H9 (cell line): ENCODE measurements at regions not wholly inside any gene's neighbourhood (a gene's known extent, or its start where the extent isn't known, plus 50 kb on each side); places are given as distances from the start of the nearest gene placed in this dataset.

Source experiments
- DNase-seq: peaks from one replicate; pipeline ENCODE4 v3.0.0-alpha.2; 2017
- H2AFZ ChIP-seq: one replicate; pipeline ENCODE4 v1.6.1; 2013; ENCODE audit warnings: mild to moderate bottlenecking, low read length, control low read depth, moderate library complexity
- H2AK5ac ChIP-seq: 2 replicates; pipeline ENCODE4 v1.6.1; 2013; ENCODE audit warnings: low read length, control low read depth, mixed read lengths; ENCODE audit not compliant: insufficient read length
- H2BK120ac ChIP-seq: one replicate; pipeline ENCODE4 v1.6.1; 2013; ENCODE audit warnings: low read depth, mild to moderate bottlenecking, low read length, control low read depth, inconsistent platforms; ENCODE audit not compliant: poor library complexity, severe bottlenecking
- H2BK12ac ChIP-seq: 2 replicates; pipeline ENCODE4 v1.6.1; 2013; ENCODE audit warnings: low read length, control low read depth, mixed read lengths, low read depth; ENCODE audit not compliant: insufficient read length
- H2BK15ac ChIP-seq: 2 replicates; pipeline ENCODE4 v1.6.1; 2013; ENCODE audit warnings: low read depth, low read length, control low read depth
- H2BK20ac ChIP-seq: one replicate; pipeline ENCODE4 v1.6.1; 2013; ENCODE audit warnings: low read depth, mild to moderate bottlenecking, low read length, control low read depth, inconsistent platforms; ENCODE audit not compliant: poor library complexity, severe bottlenecking
- H2BK5ac ChIP-seq: 2 replicates; pipeline ENCODE4 v1.6.1; 2013; ENCODE audit warnings: low read length, control low read depth, mixed read lengths; ENCODE audit not compliant: insufficient read length
- H3K14ac ChIP-seq: 2 replicates; pipeline ENCODE4 v1.6.1; 2013; ENCODE audit warnings: low read length, control low read depth; ENCODE audit not compliant: insufficient read depth
- H3K18ac ChIP-seq: 2 replicates; pipeline ENCODE4 v1.6.1; 2013; ENCODE audit warnings: low read depth, mild to moderate bottlenecking, mixed read lengths, low read length, control low read depth; ENCODE audit not compliant: insufficient read length
- H3K23ac ChIP-seq: 2 replicates; pipeline ENCODE4 v1.6.1; 2013; ENCODE audit warnings: low read length, control low read depth, mixed read lengths, low read depth; ENCODE audit not compliant: insufficient read length
- H3K23me2 ChIP-seq: 2 replicates; pipeline ENCODE4 v1.6.1; 2013; ENCODE audit warnings: low read depth, mild to moderate bottlenecking, mixed read lengths, low read length, control low read depth; ENCODE audit not compliant: insufficient read length, poor library complexity, severe bottlenecking
- H3K27ac ChIP-seq: 2 replicates; pipeline ENCODE4 v1.5.1; 2013; ENCODE audit warnings: low read length, control low read depth, mixed read lengths, low read depth; ENCODE audit not compliant: insufficient read length
- H3K27me3 ChIP-seq: 2 replicates; pipeline ENCODE4 v1.6.1; 2013; ENCODE audit warnings: low read length, control low read depth, inconsistent platforms; ENCODE audit not compliant: insufficient read depth
- H3K4ac ChIP-seq: 2 replicates; pipeline ENCODE4 v1.6.1; 2013; ENCODE audit warnings: low read depth, mild to moderate bottlenecking, control low read depth, inconsistent platforms, low read length, moderate library complexity
- H3K4me1 ChIP-seq: 2 replicates; pipeline ENCODE4 v1.6.1; 2013; ENCODE audit warnings: low read length, control low read depth, inconsistent platforms; ENCODE audit not compliant: insufficient read depth
- H3K4me2 ChIP-seq: 2 replicates; pipeline ENCODE4 v1.6.1; 2013; ENCODE audit warnings: low read length, control low read depth, mixed read lengths; ENCODE audit not compliant: insufficient read length, insufficient read depth
- H3K56ac ChIP-seq: 2 replicates; pipeline ENCODE4 v1.6.1; 2013; ENCODE audit warnings: low read depth, mild to moderate bottlenecking, mixed read lengths, low read length, control low read depth; ENCODE audit not compliant: insufficient read length
- H3K79me1 ChIP-seq: 2 replicates; pipeline ENCODE4 v1.6.1; 2013; ENCODE audit warnings: low read depth, mild to moderate bottlenecking, moderate library complexity, low read length, control low read depth, inconsistent platforms; ENCODE audit not compliant: insufficient read depth, poor library complexity, severe bottlenecking
- H3K79me2 ChIP-seq: 2 replicates; pipeline ENCODE4 v1.6.1; 2013; ENCODE audit warnings: low read length, control low read depth, inconsistent platforms; ENCODE audit not compliant: insufficient read depth
- H3K9ac ChIP-seq: 2 replicates; pipeline ENCODE4 v1.6.1; 2013; ENCODE audit warnings: low read length, control low read depth, mixed read lengths; ENCODE audit not compliant: insufficient read length; ENCODE audit errors: extremely low read depth
- H3K9me3 ChIP-seq: one replicate; pipeline ENCODE4 v1.6.1; 2013; ENCODE audit warnings: low read depth, low read length, inconsistent platforms; ENCODE audit not compliant: control insufficient read depth
- H3T11ph ChIP-seq: one replicate; pipeline ENCODE4 v1.6.1; 2013; ENCODE audit warnings: mild to moderate bottlenecking, low read length, control low read depth, inconsistent platforms
- H4K20me1 ChIP-seq: one replicate; pipeline ENCODE4 v1.6.1; 2013; ENCODE audit not compliant: control insufficient read depth, insufficient read length, insufficient read depth
- H4K5ac ChIP-seq: 2 replicates; pipeline ENCODE4 v1.6.1; 2013; ENCODE audit warnings: low read depth, mild to moderate bottlenecking, mixed read lengths, low read length, control low read depth; ENCODE audit not compliant: insufficient read length
- H4K8ac ChIP-seq: replicated peaks from 2 replicates; pipeline ENCODE4 v1.6.1; 2013; ENCODE audit warnings: low read length, control low read depth, mixed read lengths, low read depth; ENCODE audit not compliant: insufficient read length
- H4K91ac ChIP-seq: 2 replicates; pipeline ENCODE4 v1.6.1; 2013; ENCODE audit warnings: low read depth, mild to moderate bottlenecking, moderate library complexity, mixed read lengths, low read length, control low read depth; ENCODE audit not compliant: insufficient read length
- H3K27ac Mint-ChIP-seq, 3 experiments: 2 replicates in 2 of 3; 3 replicates in 1 of 3; pipeline ENCODE4 v1.8.0; 2020 to 2021; ENCODE audit warnings: mixed read lengths in 3 of 3, mild to moderate bottlenecking in 1 of 3, moderate library complexity in 1 of 3
- H3K27me3 Mint-ChIP-seq: 2 replicates; pipeline ENCODE4 v1.8.0; 2021; ENCODE audit warnings: low read depth, mild to moderate bottlenecking, moderate library complexity, mixed read lengths
- H3K36me3 Mint-ChIP-seq, 3 experiments: 2 replicates in 2 of 3; 3 replicates in 1 of 3; pipeline ENCODE4 v1.8.0; 2020 to 2021; ENCODE audit warnings: low read depth in 3 of 3, mixed read lengths in 3 of 3; ENCODE audit not compliant: insufficient read depth in 1 of 3
- H3K4me1 Mint-ChIP-seq, 2 experiments: 2 replicates each; pipeline ENCODE4 v1.8.0; 2020; ENCODE audit warnings: mixed read lengths in 2 of 2
- H3K4me3 Mint-ChIP-seq, 2 experiments: 2 replicates in 1 of 2; 3 replicates in 1 of 2; pipeline ENCODE4 v1.8.0; 2020 to 2021; ENCODE audit warnings: mild to moderate bottlenecking in 2 of 2, mixed read lengths in 2 of 2, moderate library complexity in 1 of 2
- H3K9me3 Mint-ChIP-seq, 2 experiments: 2 replicates in 1 of 2; 3 replicates in 1 of 2; pipeline ENCODE4 v1.8.0; 2020; ENCODE audit warnings: mild to moderate bottlenecking in 2 of 2, mixed read lengths in 2 of 2, moderate library complexity in 1 of 2
- WGBS: extraction: QIAGEN DNeasy Blood & Tissue Kit; methylation state at CpG from one replicate; pipeline ENCODE4 v1.1.7; 2013; ENCODE audit warnings: missing lambda C conversion rate, low lambda C conversion rate, mixed read lengths; ENCODE audit not compliant: insufficient read length; ENCODE audit errors: extremely low coverage; 5-methylcytosine and 5-hydroxymethylcytosine counted together
- TF ChIP-seq, protein P1 (sequence below): fragments of 200-600 bp; sonication (generic); conservative IDR thresholded peaks from 3 replicates; pipeline ENCODE4 v1.8.0; 2021; ENCODE audit warnings: antibody characterized with exemption, mild to moderate bottlenecking

DNA sequence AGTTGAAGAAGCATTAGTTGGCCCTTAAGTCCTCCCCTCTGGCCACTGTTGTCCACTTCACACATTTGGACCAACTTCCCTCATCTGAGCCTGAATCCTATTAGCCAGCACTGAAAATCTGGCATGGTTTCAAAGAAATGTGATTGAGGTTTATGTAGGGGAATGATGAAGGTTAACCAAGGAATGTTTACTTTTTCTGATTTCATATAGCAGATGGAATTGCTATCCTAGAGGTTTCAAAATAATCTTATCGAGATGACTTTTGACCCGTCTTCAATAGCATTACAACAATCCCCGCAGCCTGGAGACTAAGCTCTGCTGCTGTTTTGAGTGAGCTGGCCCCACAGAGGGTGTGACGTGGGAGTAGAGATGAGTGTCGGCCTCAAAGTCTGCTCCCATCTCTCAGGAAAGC, 200.8 kb upstream of the IL12A start:
- Histone ChIP-seq H3K9me3 (no peaks in the 10 kb centered on the region), H2BK5ac (no peak overlapping the region), H3K79me1 (no peaks in the 10 kb centered on the region), H3K4me1 (no peaks in the 10 kb centered on the region), H2BK20ac (no peak overlapping the region), H3K18ac (no peak overlapping the region), H3K79me2 (no peaks in the 10 kb centered on the region), H3K23ac (no peak overlapping the region), H3K27ac (no peak overlapping the region), H4K91ac (no peak overlapping the region), H3K9ac (no peak overlapping the region), H4K20me1 (no peaks in the 10 kb centered on the region), H3T11ph (no peak overlapping the region), H3K4ac (no peak overlapping the region), H2BK120ac (no peak overlapping the region), H3K14ac (no peak overlapping the region), H3K23me2 (no peaks in the 10 kb centered on the region), H2AK5ac (no peak overlapping the region), H3K27me3 (no peaks in the 10 kb centered on the region), H2AFZ (no peak overlapping the region), H2BK12ac (no peak overlapping the region), H3K56ac (no peak overlapping the region), H2BK15ac (no peak overlapping the region), H3K4me2 (no peak overlapping the region), H4K8ac (no peak overlapping the region), H4K5ac (no peak overlapping the region)
- Mint-ChIP-seq H3K27me3 (no peaks in the 10 kb centered on the region; the same call in 1 of the 2 replicates), H3K27ac (peak overlapping the region in 1 of 3 experiments; percentile 28; a peak in 1 of 7 replicates), H3K4me3 (no peak overlapping the region), H3K36me3 (no peaks in the 10 kb centered on the region), H3K4me1 (peaks cover 37 to 40% of the 10 kb centered on the region in 2 experiments), H3K9me3 (no peaks in the 10 kb centered on the region)
- no CpG with 5 or more reads among the region's 5 CpGs for WGBS
- DNase-seq: no peak
- TF ChIP-seq, protein P1, sequence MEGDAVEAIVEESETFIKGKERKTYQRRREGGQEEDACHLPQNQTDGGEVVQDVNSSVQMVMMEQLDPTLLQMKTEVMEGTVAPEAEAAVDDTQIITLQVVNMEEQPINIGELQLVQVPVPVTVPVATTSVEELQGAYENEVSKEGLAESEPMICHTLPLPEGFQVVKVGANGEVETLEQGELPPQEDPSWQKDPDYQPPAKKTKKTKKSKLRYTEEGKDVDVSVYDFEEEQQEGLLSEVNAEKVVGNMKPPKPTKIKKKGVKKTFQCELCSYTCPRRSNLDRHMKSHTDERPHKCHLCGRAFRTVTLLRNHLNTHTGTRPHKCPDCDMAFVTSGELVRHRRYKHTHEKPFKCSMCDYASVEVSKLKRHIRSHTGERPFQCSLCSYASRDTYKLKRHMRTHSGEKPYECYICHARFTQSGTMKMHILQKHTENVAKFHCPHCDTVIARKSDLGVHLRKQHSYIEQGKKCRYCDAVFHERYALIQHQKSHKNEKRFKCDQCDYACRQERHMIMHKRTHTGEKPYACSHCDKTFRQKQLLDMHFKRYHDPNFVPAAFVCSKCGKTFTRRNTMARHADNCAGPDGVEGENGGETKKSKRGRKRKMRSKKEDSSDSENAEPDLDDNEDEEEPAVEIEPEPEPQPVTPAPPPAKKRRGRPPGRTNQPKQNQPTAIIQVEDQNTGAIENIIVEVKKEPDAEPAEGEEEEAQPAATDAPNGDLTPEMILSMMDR: no peak
